ENCODE measurements at regions not wholly inside any gene's neighbourhood (a gene's known extent, or its start where the extent isn't known, plus 50 kb on each side); places are given as distances from the start of the nearest gene placed in this dataset.
"Not testable (repeated sequence)": the region's sequence is repeated elsewhere in the genome, so short reads cannot be mapped to it uniquely, and the experiment has no call there.

DNA sequence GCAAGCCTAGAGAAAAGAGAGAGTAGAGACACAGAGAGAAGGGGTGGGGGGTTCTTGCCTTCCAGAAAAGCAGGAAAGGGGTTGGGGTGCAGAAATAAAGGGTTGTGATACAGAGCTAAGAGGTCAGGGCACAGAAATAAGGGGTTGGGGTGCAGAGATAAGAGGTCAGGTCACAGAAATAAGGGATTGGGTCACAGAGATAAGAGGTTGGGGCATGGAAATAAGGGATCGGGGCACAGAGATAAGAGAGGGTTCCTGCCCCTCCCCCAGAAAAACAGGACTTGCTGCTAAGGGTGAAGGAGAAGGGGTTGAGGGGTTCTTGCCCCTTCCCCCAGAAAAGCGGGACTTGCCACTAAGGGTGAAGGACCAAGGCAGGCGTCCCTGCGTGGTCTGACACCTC is 189.6 kb upstream of the FRG2C start:
- TF ChIP-seq, protein P1, sequence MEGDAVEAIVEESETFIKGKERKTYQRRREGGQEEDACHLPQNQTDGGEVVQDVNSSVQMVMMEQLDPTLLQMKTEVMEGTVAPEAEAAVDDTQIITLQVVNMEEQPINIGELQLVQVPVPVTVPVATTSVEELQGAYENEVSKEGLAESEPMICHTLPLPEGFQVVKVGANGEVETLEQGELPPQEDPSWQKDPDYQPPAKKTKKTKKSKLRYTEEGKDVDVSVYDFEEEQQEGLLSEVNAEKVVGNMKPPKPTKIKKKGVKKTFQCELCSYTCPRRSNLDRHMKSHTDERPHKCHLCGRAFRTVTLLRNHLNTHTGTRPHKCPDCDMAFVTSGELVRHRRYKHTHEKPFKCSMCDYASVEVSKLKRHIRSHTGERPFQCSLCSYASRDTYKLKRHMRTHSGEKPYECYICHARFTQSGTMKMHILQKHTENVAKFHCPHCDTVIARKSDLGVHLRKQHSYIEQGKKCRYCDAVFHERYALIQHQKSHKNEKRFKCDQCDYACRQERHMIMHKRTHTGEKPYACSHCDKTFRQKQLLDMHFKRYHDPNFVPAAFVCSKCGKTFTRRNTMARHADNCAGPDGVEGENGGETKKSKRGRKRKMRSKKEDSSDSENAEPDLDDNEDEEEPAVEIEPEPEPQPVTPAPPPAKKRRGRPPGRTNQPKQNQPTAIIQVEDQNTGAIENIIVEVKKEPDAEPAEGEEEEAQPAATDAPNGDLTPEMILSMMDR (IDR thresholded peaks at IDR 0.05), result not testable (repeated sequence)
- TF ChIP-seq POLR2A (IDR thresholded peaks at IDR 0.05), result not testable (repeated sequence)

Measured in prostate gland (tissue), 2 donors.